NCI-H1092 treated with DMSO at 0.1 percent for 48 hours (cell line): ENCODE measurements at regions not wholly inside any gene's neighbourhood (a gene's known extent, or its start where the extent isn't known, plus 50 kb on each side); places are given as distances from the start of the nearest gene placed in this dataset.

ENCODE experiments used
- DNase-seq: peaks from one replicate; lab custom pipeline; 2025; lab: John Stamatoyannopoulos, UW

DNA sequence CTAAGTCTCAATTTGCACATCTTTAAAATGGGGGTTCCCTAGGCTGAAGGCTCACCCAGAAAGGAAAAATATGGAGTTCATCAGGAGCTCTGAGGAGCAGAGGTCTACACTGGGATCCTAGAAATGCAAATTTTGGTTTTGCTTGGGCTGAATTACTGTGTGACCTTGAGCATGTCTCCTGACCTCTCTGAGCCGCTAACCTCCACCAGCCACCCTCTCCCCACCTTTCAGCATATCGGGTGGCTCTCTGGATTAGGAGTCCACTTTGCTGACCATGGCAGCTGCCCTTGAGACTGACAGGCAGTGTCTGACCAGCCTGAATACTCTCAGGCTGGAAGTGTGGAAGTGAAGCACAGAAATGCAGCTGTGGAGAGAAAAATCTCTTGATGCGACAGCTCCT lies 165.9 kb upstream of the LRFN2 start:
- no peak for DNase-seq

DNA sequence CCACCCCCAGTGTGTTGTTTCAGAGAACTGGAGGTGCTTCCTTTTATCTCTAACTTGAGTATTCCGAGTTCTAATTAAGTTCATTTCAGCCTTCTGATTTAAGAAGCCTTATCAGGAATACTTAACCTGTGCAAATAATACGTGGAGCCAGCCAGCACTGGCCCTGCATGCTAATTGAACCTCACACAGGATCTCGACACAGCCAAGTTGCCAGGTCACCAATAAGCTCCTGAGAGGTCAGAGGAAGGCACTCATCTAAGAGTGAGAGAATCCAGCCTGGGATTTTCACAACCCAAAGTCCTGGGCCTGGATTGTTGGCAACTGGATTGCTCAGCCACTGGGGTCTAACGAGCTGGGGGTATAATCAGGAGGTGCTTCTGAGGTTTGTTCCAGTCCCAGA lies 157.7 kb upstream of the LRFN2 start:
- DNase-seq: no peak

DNA sequence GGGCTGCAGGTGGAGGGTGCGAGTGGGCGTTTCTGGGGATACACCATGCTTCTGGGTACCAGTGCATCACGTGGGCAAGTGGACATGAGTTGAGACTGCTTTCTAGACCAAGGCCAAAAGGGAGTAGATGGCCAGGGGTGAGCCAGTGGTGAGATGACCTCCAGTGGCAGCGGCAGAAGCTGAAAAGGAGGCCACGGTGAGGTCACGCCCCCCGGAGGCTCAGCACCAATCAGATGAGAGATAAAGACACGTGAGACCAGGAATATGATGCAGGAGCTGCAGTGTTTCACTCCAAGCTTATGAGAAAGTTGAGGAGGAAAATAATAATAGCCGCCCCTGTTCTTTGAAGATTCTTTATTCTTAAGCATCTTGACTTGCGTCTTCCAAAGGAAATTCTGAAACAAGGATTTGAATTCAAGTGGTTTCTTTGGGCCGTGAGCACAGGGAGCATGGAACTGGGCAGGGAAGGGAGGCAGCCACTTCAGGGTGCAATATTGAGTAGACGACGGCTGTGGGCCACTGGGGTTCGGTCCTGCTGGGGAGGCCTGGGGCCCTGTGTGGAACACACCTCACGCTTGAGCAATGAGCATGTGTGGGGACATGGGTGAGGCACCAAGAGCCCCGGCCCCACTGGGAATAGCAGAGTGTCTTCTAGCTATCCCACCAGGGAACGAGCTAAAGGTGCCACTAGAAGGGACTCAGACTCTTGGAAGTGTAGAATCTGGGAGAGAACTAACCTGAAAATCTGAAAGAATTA lies 156.7 kb upstream of the LRFN2 start:
- no peak for DNase-seq

DNA sequence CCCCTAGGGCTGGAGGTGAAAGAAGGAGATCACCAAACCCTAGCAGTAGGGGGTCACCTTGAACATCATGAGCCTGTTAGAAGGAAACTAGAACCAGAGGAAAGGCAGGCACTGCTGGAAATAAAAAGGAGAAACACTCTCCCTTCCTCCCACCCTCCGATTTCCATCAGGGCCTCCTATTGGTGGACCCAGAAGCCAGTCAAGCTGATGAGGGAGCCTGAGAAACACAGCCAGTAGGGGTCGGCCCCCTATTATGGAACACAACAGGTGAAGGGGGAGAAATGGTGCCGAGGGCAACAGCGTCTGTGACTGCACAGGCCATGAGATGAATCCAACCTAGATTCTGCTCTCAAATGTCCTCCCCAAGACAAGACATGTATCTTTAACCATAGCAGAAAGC lies 156.1 kb upstream of the LRFN2 start:
- no peak for DNase-seq

DNA sequence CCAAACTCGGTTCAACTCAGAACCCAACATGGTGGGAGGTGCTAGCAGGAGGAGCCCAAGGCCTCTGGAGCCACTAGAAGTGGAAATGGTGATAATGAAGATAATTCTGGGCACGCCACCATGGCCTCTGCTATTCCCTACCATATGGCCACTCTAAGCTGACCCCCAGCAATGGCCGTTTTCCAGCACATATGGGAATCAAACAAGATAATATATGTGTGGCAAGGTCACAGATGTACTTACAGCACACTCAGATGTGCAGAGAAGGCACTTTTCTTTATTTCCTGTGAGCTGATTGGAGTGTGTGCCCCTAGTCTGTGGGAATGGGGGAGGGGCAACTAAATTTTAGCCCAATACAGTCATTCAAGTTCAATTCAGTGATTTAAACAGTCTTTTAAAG lies 153.4 kb upstream of the LRFN2 start:
- no peak for DNase-seq

DNA sequence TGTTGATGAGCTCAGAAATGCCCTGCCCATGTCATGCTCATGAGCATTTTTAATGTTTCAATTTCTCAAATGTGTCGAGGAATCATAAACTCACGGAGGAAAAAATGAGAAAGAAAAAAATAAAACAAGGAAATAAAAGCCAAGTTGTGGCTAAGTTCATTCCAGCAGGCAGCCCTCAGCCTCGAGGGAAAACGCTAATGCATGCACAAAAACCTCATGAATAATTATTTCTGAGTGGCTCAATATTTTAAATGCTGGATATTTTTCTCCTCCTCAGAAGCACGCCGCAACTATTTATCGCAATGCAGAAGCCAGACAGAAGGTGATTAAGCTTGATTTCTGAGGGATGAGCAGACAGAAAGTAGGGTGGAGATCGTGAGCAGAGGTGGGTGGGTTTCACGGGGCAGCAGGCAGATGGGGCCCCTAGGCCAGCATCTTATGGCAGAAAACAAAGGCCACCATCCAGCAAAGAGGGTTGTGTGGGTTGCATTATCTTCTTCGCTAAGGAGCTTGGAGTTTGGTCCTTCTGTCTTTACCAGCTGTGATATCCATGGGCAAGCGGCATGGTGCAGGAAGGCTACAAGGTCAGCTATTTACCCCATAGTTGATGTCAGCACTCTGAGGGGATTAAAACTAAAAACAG lies 151.5 kb upstream of the LRFN2 start:
- DNase-seq: no peak

DNA sequence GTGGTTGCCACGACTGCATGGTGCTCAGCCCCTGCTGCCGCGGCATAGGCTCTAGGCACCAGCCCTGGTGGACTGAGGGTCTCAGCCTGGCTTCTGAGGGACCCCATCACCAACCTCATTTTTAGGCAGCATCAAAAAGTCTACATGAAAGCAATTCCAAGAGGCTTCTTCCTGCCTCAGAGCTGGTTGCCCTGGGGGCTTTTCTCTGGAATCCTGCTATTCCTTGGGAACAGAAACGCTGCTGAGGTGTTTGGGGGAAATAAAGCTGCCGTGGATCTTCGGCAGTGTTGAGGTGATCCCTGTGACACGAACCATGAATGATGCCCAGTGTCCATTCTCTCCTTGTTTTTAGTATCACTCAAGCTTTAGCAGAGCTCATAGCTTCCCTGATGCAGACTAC lies 148.4 kb upstream of the LRFN2 start:
- no peak for DNase-seq

DNA sequence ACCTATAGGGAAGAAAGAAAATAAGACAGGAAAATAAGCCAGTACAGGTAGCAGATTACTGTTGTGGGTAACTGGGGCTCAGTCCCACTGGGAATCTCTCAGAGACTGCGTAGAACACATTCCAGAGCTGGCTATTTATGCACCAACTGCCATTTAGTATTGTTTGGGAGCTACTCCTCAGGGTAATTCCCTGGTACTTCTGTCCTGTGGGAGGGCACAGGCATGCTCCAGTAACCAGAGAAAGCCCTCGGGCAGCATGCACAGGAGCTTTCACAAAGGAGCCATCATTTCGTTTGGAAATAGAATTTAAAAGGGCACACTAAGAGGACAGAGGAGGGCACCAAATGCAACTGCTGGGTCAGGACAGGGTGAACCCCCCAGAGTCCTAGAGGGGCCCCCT lies 148.0 kb upstream of the LRFN2 start:
- DNase-seq: no peak

DNA sequence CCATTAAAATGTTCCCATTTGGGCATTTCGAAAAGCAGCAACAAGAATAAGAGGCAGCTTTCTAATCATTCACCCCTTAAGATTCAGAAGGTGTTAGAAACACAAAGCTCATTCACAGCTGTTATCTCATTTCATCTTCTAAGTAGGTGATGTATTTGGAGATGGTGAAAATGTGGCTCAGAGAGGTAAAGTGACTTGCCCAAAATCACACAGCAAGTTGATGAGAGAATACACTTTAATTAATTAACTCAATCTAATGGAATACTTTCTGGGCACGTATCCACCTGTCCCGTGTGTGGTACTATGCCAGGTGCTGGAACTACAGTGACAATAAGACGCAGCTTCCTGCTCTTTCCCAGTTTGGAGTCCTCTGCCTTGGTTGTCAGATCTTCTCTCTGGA lies 147.4 kb upstream of the LRFN2 start:
- no peak for DNase-seq

DNA sequence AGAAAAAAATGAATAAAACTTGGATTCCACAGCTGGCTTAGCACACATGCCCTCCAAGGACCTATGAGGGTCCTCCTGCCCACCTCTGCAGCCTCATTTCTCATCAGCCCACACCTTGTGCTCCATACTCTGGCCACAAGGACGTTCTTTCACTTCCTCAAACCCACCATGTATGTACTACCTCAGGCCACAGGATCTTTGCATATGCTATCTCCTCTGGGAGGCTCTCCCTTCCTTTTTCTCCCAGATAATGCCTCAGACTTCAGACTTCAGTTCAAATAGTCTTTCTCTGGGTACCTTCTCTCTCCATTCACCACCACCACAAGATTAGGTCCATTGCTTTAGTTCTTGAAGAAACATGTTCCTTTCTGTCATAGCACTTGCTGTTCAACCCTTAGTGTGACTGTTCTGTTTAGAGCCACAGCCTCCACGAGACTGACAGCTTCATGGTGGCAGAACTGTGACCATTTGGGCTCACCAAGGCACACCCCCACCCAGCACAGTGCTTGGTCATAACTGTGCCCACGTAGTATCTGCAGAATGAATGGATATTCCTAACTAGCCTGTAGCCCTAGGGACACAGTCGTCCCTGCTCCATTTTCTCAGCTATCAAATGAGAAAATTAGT lies 146.7 kb upstream of the LRFN2 start:
- no peak for DNase-seq

DNA sequence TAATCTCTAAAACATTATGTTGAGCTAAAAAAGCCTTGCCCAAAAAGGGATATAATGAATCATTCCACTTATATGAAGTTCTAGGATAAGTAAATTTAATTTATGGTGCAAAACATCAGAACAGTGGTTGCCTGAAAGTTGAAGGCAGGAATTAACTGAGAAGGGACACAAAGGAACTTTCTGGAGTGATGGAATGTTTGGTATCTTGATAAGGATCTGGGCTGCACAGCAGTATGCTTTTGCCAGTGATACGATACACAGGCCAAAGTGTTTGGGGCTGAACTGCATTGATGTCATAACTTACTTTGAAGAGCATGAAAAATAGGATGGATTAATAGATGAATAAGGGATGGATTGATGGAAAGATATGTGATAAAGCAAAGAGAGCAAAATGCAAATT lies 146.1 kb upstream of the LRFN2 start:
- no peak for DNase-seq

DNA sequence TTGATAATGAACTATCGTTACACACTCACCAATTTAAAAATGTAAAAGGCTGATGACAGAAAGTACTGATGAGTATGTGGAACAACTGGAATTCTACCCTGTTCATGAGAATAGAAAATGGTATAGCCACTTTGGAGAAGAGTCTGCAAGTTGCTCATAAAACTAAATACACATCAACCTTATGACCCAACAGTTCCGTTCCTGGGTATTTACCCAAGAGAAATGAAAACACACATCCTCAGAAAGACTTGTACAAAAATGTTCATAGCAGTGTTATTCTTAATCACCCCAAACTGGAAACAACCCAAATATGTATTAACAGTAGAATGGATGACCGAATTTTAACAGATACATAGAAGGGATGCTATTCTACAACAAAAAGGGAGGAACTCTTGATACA lies 145.7 kb upstream of the LRFN2 start:
- DNase-seq: no peak

DNA sequence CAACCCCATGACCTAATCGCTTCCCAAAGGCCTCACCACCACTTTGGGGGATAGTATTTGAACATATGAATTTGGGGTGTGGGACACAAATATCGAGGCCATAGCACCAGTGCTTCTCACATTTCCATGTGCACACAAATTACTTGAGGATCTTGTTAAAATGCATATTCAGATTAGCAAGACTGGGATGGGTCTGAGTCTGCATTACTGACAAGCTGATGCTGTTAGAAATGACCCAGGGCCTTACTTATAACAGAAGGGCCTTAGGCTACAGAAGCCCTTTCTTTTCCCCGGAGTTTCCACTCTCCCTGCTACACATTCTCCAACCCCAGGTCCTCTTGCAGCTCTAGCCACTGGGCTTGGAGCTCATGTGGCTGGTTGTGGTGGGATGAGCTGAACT lies 141.5 kb upstream of the LRFN2 start:
- no peak for DNase-seq

DNA sequence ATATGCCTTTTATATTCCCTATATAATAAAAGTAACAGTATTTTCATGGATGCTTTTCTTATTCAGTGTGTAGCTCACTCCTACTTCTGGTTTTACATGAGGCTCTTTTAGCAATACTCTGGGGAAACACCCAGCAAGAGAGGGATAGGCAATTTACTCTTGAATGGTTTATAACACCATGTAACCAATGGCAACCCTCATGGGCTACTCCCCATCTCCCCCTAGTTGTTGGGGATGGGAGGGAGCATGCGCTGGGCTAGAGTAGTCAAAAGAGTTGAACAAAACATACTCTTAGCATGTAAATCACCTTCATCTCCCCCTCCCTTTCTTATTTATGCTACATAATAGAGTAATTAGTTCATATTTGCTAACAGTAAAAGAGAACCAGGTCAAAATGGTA lies 140.1 kb upstream of the LRFN2 start:
- no peak for DNase-seq

DNA sequence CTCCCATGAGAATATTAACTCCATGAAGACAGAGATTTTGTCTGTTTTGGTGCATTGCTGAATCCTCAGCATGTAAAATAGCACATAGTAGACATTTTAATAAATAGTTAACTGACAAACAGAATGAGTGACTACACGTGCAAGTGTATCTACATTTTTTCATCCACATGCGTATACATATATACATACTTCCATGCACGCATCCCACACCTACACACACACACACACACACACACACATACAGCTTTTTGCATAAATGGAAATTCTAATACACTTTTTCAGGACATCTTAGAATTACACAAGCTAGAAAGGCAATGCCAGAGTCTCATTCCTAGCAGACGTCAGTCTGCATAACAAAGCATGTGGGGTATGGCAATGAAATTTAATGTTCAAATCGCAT lies 139.7 kb upstream of the LRFN2 start:
- no peak for DNase-seq

DNA sequence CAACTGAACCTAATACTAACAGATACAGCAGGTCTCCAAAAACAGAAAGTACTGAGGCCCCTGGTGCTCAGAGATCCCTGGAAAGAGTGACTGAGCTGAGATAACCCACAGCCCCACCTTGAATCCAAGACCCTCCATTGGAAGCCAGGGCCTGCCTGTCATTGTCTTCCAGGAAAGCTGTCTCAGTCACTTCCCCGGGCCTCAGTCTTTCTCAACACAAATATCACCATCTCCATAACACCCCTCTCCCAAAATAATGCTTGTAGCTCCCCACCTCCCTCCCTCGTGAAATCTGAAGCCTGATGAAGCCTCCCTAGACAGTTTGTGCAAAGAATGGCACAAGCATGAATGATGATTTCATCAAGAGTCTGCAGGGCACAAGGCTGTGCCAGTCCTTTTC lies 138.2 kb upstream of the LRFN2 start:
- DNase-seq: no peak

DNA sequence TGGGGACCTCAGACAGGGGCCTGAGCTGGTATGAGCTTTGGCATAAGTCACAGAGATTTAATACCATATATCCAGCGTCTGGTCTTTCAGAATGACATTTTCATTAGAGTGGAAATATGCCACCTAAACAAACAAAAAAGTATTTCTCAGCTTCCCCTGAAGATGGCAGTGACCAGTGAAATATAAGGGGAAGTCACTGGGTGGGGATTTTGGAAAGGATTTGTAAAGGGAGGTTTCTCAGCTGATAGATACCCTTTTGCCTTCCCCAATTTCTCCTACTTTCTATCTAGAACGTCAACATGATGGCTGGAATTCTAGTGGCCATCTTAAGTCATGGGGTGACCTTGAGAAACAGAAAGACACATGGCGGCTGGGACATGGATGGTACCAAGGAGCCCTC lies 137.7 kb upstream of the LRFN2 start:
- DNase-seq: no peak

DNA sequence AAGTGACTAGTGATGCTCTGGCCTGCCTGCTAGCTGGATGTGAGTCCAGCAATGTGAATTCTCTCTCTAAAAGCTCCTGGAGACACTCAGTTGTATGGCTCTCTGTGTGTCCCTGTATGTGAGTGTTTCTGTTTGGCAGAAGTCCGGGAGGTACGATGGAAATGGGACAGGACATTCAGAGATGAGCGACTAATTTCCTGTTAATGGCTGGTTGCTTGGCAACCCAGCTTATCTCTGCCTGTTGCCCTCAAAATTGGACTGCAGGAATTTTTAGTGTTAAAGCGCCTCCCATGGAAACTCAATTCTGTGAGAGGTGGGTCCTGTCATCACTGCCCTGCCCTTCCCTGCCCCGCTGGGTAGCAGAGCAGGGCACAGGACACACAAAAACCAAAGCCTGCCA lies 136.8 kb upstream of the LRFN2 start:
- no peak for DNase-seq

DNA sequence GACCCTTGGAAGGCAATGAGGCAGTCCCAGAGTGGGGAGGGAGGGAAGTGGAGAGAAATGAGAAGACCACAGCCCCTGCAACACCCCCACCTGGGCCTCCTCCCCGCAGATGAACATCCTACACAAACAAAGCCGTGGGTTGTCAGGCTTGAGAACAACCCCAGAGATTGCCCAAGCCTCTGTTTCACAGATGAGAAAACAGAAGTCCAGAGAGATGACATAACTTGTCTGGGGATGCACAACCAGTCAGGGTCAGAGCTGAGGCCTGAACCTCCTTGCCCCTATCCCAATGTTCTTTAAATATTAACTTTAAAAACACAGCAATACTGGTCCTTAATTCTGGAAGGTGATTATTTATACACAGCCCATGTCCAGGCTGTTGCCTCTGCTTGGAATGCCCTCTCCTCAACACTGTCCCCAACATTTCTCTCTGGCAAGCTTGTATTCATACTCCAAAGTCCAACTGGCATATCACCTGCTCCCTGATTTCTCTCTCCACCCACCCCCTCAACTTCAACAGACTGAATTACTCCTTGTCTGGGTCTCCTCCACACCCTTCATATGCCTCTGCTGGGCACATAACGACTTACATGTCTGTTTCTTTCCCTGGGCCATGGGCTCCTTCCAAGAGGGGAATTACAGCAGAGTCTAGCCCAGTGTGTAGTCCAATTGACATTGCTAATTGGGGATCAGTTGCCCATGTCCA lies 135.5 kb upstream of the LRFN2 start:
- no peak for DNase-seq

DNA sequence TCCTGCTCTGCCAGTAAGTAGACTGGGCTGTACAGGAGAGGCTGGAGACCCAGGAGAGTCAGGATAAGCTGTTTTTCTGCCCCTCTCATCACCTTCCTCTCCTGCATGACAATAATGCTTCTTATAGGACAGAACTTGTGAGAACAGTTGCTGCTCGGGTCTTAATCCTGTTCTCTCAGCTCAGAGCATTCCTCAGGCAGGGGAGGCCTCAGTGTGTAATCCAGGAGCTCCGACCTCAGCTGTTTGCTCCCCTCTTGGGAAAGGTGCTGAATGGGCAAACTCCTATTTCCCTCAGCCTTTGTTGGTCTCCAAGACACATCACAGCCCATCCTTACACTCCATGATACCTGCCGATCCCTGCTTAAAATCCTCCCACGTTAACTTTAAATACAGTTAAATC lies 134.9 kb upstream of the LRFN2 start:
- DNase-seq: no peak

DNA sequence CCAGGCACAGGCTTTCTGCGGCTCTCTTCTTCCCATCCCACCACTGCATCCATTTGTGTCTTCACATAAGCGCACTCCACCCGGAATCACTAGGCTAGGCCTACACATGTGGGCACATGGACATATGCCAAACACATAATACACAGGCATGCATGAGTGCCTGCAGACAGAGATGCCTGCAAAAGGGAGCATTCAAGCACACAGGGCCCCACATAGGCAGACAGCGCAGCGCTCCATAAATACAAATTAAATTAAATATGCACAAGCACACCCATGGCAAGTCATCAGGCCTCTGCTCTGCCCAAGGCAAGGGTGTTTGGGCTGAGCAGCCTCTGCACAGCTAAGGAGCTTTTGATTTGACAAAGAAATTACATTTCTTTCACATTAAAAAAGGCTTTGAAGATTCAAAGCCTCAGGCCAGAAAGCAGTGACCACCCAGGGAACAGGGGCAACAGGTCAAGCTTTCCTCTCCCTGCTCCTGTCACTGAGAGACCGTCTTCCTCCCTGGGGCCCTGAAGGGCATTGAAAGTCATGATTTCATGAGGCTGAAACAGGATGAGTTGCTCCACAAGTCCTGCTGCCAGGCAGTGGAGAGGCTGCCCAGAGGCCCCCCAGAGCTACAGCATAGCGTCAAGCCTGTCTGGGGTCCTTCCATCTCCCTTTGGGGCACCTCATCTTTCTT lies 134.2 kb upstream of the LRFN2 start:
- no peak for DNase-seq

DNA sequence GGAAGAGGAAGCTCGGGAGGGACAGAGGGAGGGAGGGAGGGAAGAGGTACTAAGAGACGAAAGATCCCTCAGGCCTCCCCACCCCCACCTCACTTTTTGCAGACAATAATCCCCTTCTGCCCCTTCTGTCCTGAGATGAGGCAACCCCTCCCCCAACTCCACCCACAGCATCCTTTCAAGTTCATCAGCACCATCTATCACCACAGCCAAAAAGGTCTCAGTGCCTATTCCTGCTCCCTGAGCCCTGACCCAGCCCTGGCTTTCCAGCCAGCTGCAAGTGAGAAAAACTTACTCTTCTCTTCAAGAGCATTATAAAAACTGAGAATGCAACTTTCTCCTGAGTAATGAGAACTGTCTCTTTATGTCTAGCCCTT lies 133.2 kb upstream of the LRFN2 start:
- DNase-seq: no peak
